Upper lobe of right lung (tissue), 1 donor: ENCODE measurements at regions not wholly inside any gene's neighbourhood (a gene's known extent, or its start where the extent isn't known, plus 50 kb on each side); places are given as distances from the start of the nearest gene placed in this dataset.

Source experiments
- ATAC-seq: fragments of 200-7000 bp; cut with Tn5 transposase; one replicate; pipeline ENCODE4 v1.9.1; 2020; ENCODE audit warnings: mild to moderate bottlenecking, moderate library complexity
- DNase-seq: peaks from one replicate; pipeline ENCODE4 v3.0.0-alpha.2; 2020
- H3K27ac ChIP-seq: fragments of 200-600 bp; one replicate; pipeline ENCODE4 v1.8.0; 2022
- H3K27me3 ChIP-seq: fragments of 200-600 bp; one replicate; pipeline ENCODE4 v1.8.0; 2022; ENCODE audit warnings: mild to moderate bottlenecking
- H3K36me3 ChIP-seq: fragments of 200-600 bp; one replicate; pipeline ENCODE4 v1.8.0; 2022
- H3K4me1 ChIP-seq: fragments of 200-600 bp; one replicate; pipeline ENCODE4 v1.8.0; 2022
- H3K4me3 ChIP-seq: fragments of 200-600 bp; one replicate; pipeline ENCODE4 v1.8.0; 2022; ENCODE audit warnings: mild to moderate bottlenecking
- H3K9me3 ChIP-seq: fragments of 200-600 bp; one replicate; pipeline ENCODE4 v1.8.0; 2022
- intact Hi-C: fragments of 100-400 bp; cut with DNase I; formaldehyde crosslinking; loops from one replicate; pipeline ENCODE4 v1.11.0; 2022
- TF ChIP-seq, protein P1 (sequence below): fragments of 200-600 bp; IDR thresholded peaks from one replicate; pipeline ENCODE4 v1.8.0; 2022; ENCODE audit warnings: antibody characterized with exemption
- donor health status: DM: no; HTN: yes; CAD: no; lungs with severe emphysema.

DNA sequence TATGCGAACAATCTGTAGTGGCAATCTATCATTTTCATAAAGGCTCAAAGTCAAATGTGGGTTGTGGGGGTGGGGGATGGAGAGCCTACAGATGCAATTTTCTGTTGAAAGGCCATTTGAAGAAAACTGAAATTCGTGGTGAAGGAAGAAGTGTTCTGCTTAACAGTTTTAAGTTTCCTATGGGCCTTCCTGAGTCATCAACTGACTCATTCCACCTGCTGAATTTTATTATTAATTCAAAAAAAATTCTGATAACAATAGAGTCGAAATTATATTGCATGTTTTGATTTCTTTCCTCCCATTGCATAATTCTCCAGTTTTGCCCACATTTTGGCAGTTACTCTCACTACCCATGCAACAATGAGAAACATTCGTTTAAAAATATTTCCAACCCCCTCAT lies 622.3 kb upstream of the ARID1B start:
- H3K27me3 ChIP-seq: no peaks in the 10 kb centered on the region
- ATAC-seq (no peak), DNase-seq (no peak)
- intact Hi-C loops: no loop called here
- no peaks in the 10 kb centered on the region for H3K36me3 ChIP-seq
- H3K4me3 ChIP-seq: no peak overlapping the region
- no peaks in the 10 kb centered on the region for H3K4me1 ChIP-seq
- H3K27ac ChIP-seq: no peak overlapping the region
- no peaks in the 10 kb centered on the region for H3K9me3 ChIP-seq
- TF ChIP-seq, protein P1, sequence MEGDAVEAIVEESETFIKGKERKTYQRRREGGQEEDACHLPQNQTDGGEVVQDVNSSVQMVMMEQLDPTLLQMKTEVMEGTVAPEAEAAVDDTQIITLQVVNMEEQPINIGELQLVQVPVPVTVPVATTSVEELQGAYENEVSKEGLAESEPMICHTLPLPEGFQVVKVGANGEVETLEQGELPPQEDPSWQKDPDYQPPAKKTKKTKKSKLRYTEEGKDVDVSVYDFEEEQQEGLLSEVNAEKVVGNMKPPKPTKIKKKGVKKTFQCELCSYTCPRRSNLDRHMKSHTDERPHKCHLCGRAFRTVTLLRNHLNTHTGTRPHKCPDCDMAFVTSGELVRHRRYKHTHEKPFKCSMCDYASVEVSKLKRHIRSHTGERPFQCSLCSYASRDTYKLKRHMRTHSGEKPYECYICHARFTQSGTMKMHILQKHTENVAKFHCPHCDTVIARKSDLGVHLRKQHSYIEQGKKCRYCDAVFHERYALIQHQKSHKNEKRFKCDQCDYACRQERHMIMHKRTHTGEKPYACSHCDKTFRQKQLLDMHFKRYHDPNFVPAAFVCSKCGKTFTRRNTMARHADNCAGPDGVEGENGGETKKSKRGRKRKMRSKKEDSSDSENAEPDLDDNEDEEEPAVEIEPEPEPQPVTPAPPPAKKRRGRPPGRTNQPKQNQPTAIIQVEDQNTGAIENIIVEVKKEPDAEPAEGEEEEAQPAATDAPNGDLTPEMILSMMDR: no peak

- Histone ChIP-seq H3K27me3 (no peaks in the 10 kb centered on the region), H3K4me1 (no peaks in the 10 kb centered on the region), H3K9me3 (no peaks in the 10 kb centered on the region), H3K27ac (no peak overlapping the region), H3K36me3 (no peaks in the 10 kb centered on the region), H3K4me3 (no peak overlapping the region)
- ATAC-seq: no peak
- TF ChIP-seq, protein P1: no peak
- intact Hi-C loops: no loop called here
- no peak for DNase-seq
These were observed 626.8 kb upstream of the ARID1B start for GRCh38 chr6:156150391-156150790.

DNA sequence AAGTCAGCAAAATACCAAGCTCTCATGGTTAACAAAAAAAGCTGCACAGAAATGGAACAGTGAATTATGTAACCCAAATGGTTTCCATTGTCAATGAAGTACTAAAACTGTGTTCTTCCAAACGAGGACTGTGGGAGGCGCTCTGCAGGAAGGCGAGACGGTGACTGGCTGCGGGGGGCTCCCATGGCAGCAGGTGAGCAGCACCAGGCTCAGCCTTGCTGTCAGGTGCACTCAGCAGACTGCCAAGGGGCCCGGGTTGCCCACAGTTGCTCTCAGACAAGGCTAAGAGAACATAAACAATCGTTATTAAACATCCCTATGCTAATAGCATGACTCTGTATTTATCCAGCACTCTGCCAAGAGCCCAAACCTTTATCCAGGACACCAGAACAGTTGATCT lies 630.3 kb upstream of the ARID1B start:
- Histone ChIP-seq H3K27me3 (no peaks in the 10 kb centered on the region), H3K9me3 (no peaks in the 10 kb centered on the region), H3K4me1 (no peaks in the 10 kb centered on the region), H3K36me3 (no peaks in the 10 kb centered on the region), H3K27ac (no peak overlapping the region), H3K4me3 (no peak overlapping the region)
- TF ChIP-seq, protein P1: no peak
- ATAC-seq (no peak), DNase-seq (no peak)
- intact Hi-C loops: no loop called here

GRCh38 chr6:156131221-156131903 lies 645.8 kb upstream of the ARID1B start:
- intact Hi-C loops: no loop called here
- H3K4me3 ChIP-seq: no peak overlapping the region
- no peak for DNase-seq
- H3K4me1 ChIP-seq: no peaks in the 10 kb centered on the region
- H3K9me3 ChIP-seq: no peaks in the 10 kb centered on the region
- H3K36me3 ChIP-seq: no peaks in the 10 kb centered on the region
- peak; percentile 75 for ATAC-seq
- TF ChIP-seq, protein P1: no peak
- H3K27ac ChIP-seq: no peak overlapping the region
- H3K27me3 ChIP-seq: no peaks in the 10 kb centered on the region

GRCh38 chr6:156126535-156126934 lies 650.6 kb upstream of the ARID1B start:
- intact Hi-C loops: no loop called here
- ATAC-seq (no peak), DNase-seq (no peak)
- H3K9me3 ChIP-seq: no peaks in the 10 kb centered on the region
- H3K4me3 ChIP-seq: no peak overlapping the region
- no peaks in the 10 kb centered on the region for H3K27me3 ChIP-seq
- TF ChIP-seq, protein P1: no peak
- no peaks in the 10 kb centered on the region for H3K36me3 ChIP-seq
- no peaks in the 10 kb centered on the region for H3K4me1 ChIP-seq
- H3K27ac ChIP-seq: no peak overlapping the region

DNA sequence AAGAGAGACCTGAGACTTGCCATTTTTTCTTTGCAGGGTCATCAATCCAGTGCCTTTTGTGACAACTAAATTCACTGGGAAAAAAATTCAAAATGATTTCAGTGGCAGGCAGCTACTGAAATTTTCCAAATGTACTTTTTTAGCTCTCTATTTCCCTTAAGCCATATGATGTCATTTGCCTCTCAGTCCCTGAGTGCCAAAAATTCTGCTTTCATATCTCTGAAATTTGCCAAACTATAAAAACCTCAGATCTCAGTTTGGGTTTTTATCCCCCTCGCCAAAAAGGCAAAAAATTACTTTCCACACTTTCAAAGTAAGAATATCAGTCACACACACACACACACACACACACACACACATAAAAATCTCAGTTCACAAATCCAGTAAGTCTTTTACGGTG lies 651.3 kb upstream of the ARID1B start:
- Histone ChIP-seq H3K4me3 (no peak overlapping the region), H3K9me3 (no peaks in the 10 kb centered on the region), H3K4me1 (no peaks in the 10 kb centered on the region), H3K27ac (no peak overlapping the region), H3K27me3 (no peaks in the 10 kb centered on the region), H3K36me3 (no peaks in the 10 kb centered on the region)
- ATAC-seq (no peak), DNase-seq (no peak)
- TF ChIP-seq, protein P1: no peak
- intact Hi-C loops: no loop called here
